Testis (tissue), 2 donors: ENCODE measurements at regions not wholly inside any gene's neighbourhood (a gene's known extent, or its start where the extent isn't known, plus 50 kb on each side); places are given as distances from the start of the nearest gene placed in this dataset.
A peak's percentile ranks its signal among the peaks of the same experiment; 100 is the strongest.
"Not testable (repeated sequence)": the region's sequence is repeated elsewhere in the genome, so short reads cannot be mapped to it uniquely, and the experiment has no call there.

Experiments
- DNase-seq: peaks from one replicate; pipeline ENCODE4 v3.0.0-alpha.2; 2019
- H3K27ac ChIP-seq, 2 donors: fragments of 200-600 bp; sonication (generic); one replicate each; pipeline ENCODE4 v1.5.1; 2019
- H3K27me3 ChIP-seq: fragments of 200-600 bp; sonication (generic); one replicate; pipeline ENCODE4 v1.5.1; 2019
- H3K36me3 ChIP-seq: fragments of 200-600 bp; sonication (generic); one replicate; pipeline ENCODE4 v1.5.1; 2017; ENCODE audit warnings: low read depth; ENCODE audit errors: missing control alignments
- H3K4me1 ChIP-seq: fragments of 200-600 bp; sonication (generic); one replicate; pipeline ENCODE4 v1.5.1; 2019
- H3K4me3 ChIP-seq, 2 donors: fragments of 200-600 bp; sonication (generic); one replicate each; pipeline ENCODE4 v1.5.1; 2017 to 2019
- H3K9me3 ChIP-seq: fragments of 200-600 bp; sonication (generic); one replicate; pipeline ENCODE4 v1.5.1; 2017
- CTCF ChIP-seq, 3 experiments: fragments of 450-650 bp in 2 of 3; fragments of 200-600 bp in 1 of 3; sonication (generic) in 1 of 3; IDR thresholded peaks; one replicate each; pipeline ENCODE4 v1.5.1; 2016 to 2019; ENCODE audit warnings: antibody characterized with exemption in 3 of 3, mild to moderate bottlenecking in 2 of 3, moderate library complexity in 1 of 3
- POLR2A ChIP-seq: fragments of 450-650 bp; IDR thresholded peaks from one replicate; pipeline ENCODE4 v1.6.1; 2017; ENCODE audit warnings: antibody characterized with exemption, mild to moderate bottlenecking, moderate library complexity
- WGBS, 2 donors: methylation state at CpG; one replicate each; pipeline ENCODE4 v1.1.5; 2018; 5-methylcytosine and 5-hydroxymethylcytosine counted together
- intact Hi-C: fragments of 100-400 bp; cut with DNase I; formaldehyde crosslinking; loops from one replicate; pipeline ENCODE4 v1.15.1; 2023; ENCODE audit warnings: low total_unique reads

DNA sequence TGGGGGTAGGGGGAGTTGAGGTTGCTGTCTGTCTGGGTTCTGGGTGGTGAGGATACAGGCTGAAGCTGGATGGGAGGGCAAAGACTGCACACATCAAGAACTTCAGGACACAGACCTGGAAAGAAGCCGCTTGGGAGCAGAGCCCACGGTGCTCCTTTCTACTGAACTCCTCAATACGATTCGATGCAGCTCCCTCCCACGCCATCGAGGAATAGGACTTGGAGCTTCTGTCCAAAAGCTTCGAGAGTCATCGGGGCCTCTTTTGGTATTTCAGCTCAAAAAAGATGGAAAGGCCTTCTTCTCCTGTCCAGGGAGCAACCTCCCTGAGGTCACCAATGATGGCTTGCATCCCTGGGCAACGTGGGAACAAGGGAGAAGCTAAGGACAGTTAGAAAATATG lies 407.1 kb upstream of the MGMT start:
- Histone ChIP-seq H3K4me1 (no peaks in the 10 kb centered on the region), H3K36me3 (no peaks in the 10 kb centered on the region), H3K9me3 (no peaks in the 10 kb centered on the region), H3K27me3 (no peaks in the 10 kb centered on the region), H3K27ac (no peak overlapping the region), H3K4me3 (no peak overlapping the region)
- TF ChIP-seq CTCF (IDR thresholded peaks at IDR 0.05) (no peak), POLR2A (no peak)
- 74 to 88% methylated on average over 9 of the region's 9 CpGs for WGBS, 2 donors
- intact Hi-C loops = no loop called here
- no peak for DNase-seq

DNA sequence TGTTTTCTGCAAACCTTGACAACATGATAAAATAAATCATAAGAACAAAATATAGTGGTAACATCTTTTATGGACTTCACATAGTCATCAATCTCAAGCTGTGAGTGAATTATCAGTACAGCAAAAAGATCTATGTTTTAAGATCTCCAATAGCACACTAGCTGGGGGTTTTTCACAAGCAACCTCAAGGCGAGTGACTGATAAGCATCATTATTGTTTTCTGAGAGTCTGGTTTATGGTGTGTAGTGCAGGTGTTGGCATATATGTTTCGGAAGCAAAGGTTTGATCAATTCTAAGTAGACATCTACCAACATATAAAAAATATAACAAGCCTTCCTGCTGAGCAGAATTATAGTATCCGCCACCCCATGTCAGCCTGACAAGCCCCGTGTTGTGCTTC lies 403.8 kb upstream of the MGMT start:
- no peaks in the 10 kb centered on the region for H3K9me3 ChIP-seq
- H3K27ac ChIP-seq = no peak overlapping the region
- TF ChIP-seq POLR2A = no peak
- no peak for TF ChIP-seq CTCF (IDR thresholded peaks at IDR 0.05)
- no peaks in the 10 kb centered on the region for H3K36me3 ChIP-seq
- DNase-seq = no peak
- intact Hi-C loops = no loop called here
- no peak overlapping the region for H3K4me3 ChIP-seq
- H3K27me3 ChIP-seq = no peaks in the 10 kb centered on the region
- 92 to 94% methylated on average over 4 of the region's 4 CpGs for WGBS, 2 donors
- H3K4me1 ChIP-seq = no peaks in the 10 kb centered on the region

GRCh38 chr10:129063877-129064276 lies 403.2 kb upstream of the MGMT start:
- no peaks in the 10 kb centered on the region for H3K27me3 ChIP-seq
- no peak for DNase-seq
- WGBS, 2 donors = 79 to 92% methylated on average over 5 of the region's 5 CpGs
- H3K9me3 ChIP-seq = no peaks in the 10 kb centered on the region
- TF ChIP-seq CTCF (IDR thresholded peaks at IDR 0.05) = no peak
- TF ChIP-seq POLR2A = no peak
- H3K4me1 ChIP-seq = no peaks in the 10 kb centered on the region
- no peak overlapping the region for H3K4me3 ChIP-seq
- H3K36me3 ChIP-seq = no peaks in the 10 kb centered on the region
- intact Hi-C loops = no loop called here
- no peak overlapping the region for H3K27ac ChIP-seq

- H3K36me3 ChIP-seq, H3K27ac ChIP-seq, H3K27me3 ChIP-seq, DNase-seq, H3K4me3 ChIP-seq, H3K4me1 ChIP-seq, H3K9me3 ChIP-seq, intact Hi-C loops: not testable (repeated sequence)
- WGBS, 2 donors = 87 to 89% methylated on average over 4 of the region's 4 CpGs
These were observed 400.5 kb upstream of the MGMT start for GRCh38 chr10:129066529-129066928.

GRCh38 chr10:129071411-129071810 lies 395.6 kb upstream of the MGMT start:
- H3K27me3 ChIP-seq, H3K9me3 ChIP-seq, H3K36me3 ChIP-seq, H3K4me1 ChIP-seq, DNase-seq, H3K27ac ChIP-seq, intact Hi-C loops: not testable (repeated sequence)
- H3K4me3 ChIP-seq = peak overlapping the region in 1 of 2 donors; percentile 54
- WGBS, 2 donors = 80% methylated on average over 28 of the region's 29 CpGs; no CpG with 5 or more reads in 1 of the 2 donors

DNA sequence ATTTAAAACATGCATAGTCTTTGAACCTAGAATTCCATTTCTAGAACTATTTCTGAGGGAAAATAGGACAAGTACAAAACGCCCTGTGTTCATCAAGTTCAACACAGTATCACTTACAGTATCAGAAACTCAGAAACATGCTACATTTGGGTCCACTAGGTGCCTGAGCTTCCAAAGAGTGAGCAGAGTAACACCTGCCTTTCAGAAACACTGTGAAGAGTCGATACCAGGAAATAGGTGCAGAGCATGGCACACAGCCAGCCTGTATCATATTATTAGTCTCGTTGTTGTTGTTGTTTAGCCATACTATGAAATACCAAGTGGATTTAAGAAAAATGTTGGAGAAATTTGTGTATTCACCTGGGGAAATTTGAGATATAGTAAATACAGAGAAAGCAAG lies 392.1 kb upstream of the MGMT start:
- Histone ChIP-seq H3K27me3 (no peaks in the 10 kb centered on the region), H3K27ac (no peak overlapping the region), H3K4me3 (no peak overlapping the region), H3K4me1 (no peaks in the 10 kb centered on the region), H3K36me3 (no peaks in the 10 kb centered on the region), H3K9me3 (no peaks in the 10 kb centered on the region)
- 75 to 78% methylated on average over 3 of the region's 3 CpGs for WGBS, 2 donors
- DNase-seq = no peak
- intact Hi-C loops = no loop called here
- TF ChIP-seq CTCF (IDR thresholded peaks at IDR 0.05) (no peak), POLR2A (no peak)
